A673 (cell line): ENCODE measurements at regions not wholly inside any gene's neighbourhood (a gene's known extent, or its start where the extent isn't known, plus 50 kb on each side); places are given as distances from the start of the nearest gene placed in this dataset.

Source experiments
- BruUV-seq: library from RNA; stranded (reverse); fragments of 400-500 nt; replicated peaks from 2 replicates; lab custom pipeline; 2021; lab: Mats Ljungman, UMichigan
- CTCF ChIA-PET: fragments of 300-600 bp; sonication (Branson Sonifier 250); formaldehyde crosslinking; loops from one replicate; lab custom pipeline; 2022; ENCODE audit warnings: antibody characterized with exemption; lab: Charles Lee
- POLR2A ChIA-PET: fragments of 300-600 bp; sonication (Branson Sonifier 250); formaldehyde crosslinking; loops from one replicate; lab custom pipeline; 2022; ENCODE audit warnings: antibody characterized with exemption; ENCODE audit not compliant: low non-redundant PET; lab: Charles Lee
- DNase-seq: peaks from one replicate; pipeline ENCODE4 v3.0.0-alpha.2; 2015; ENCODE audit warnings: low spot score
- H3K27ac ChIP-seq: fragments of 200-600 bp; sonication (generic); 2 replicates; pipeline ENCODE4 v1.5.1; 2016; ENCODE audit warnings: mixed run types, low read depth, mild to moderate bottlenecking, mixed read lengths, antibody characterized with exemption, low read length; ENCODE audit not compliant: poor library complexity, severe bottlenecking
- H3K27me3 ChIP-seq: fragments of 200-600 bp; sonication (generic); replicated peaks from 2 replicates; pipeline ENCODE4 v1.6.1; 2017; ENCODE audit warnings: mixed run types, low read depth, mild to moderate bottlenecking, mixed read lengths, antibody characterized with exemption, low read length; ENCODE audit not compliant: insufficient read depth, poor library complexity
- H3K36me3 ChIP-seq: fragments of 200-600 bp; sonication (generic); 2 replicates; pipeline ENCODE4 v1.6.1; 2016; ENCODE audit warnings: mixed run types, mild to moderate bottlenecking, mixed read lengths, antibody characterized with exemption, low read length; ENCODE audit not compliant: insufficient read depth, poor library complexity, severe bottlenecking
- H3K4me1 ChIP-seq: fragments of 200-600 bp; sonication (generic); 2 replicates; pipeline ENCODE4 v1.6.1; 2017; ENCODE audit warnings: mixed run types, mild to moderate bottlenecking, mixed read lengths, antibody characterized with exemption, low read length; ENCODE audit not compliant: insufficient read depth, poor library complexity, severe bottlenecking
- H3K4me3 ChIP-seq: fragments of 200-600 bp; sonication (generic); 2 replicates; pipeline ENCODE4 v1.5.1; 2016; ENCODE audit warnings: low read depth, mixed run types, mild to moderate bottlenecking, mixed read lengths, low read length; ENCODE audit not compliant: poor library complexity, severe bottlenecking
- H3K9me3 ChIP-seq: fragments of 200-600 bp; sonication (generic); 2 replicates; pipeline ENCODE4 v1.6.1; 2016; ENCODE audit warnings: mixed run types, low read depth, mild to moderate bottlenecking, mixed read lengths, antibody characterized with exemption, low read length; ENCODE audit not compliant: poor library complexity, severe bottlenecking
- EZH2 ChIP-seq: fragments of 200-600 bp; sonication (generic); IDR thresholded peaks from 2 replicates; pipeline ENCODE4 v1.6.1; 2017; ENCODE audit warnings: borderline replicate concordance, low read depth, mild to moderate bottlenecking, mixed read lengths, antibody characterized with exemption, low read length; ENCODE audit not compliant: poor library complexity, severe bottlenecking
- intact Hi-C: fragments of 100-400 bp; cut with micrococcal nuclease; formaldehyde crosslinking; loops from one replicate; pipeline ENCODE4 v1.10.0; 2022; ENCODE audit not compliant: unreplicated experiment
- TF ChIP-seq, protein P1 (sequence below): fragments of 300-800, 200-600 bp; sonication (generic); conservative IDR thresholded peaks from 2 replicates; pipeline ENCODE4 v1.5.1; 2017; ENCODE audit warnings: low read depth, mild to moderate bottlenecking, antibody characterized with exemption, low read length, moderate library complexity, mixed read lengths

DNA sequence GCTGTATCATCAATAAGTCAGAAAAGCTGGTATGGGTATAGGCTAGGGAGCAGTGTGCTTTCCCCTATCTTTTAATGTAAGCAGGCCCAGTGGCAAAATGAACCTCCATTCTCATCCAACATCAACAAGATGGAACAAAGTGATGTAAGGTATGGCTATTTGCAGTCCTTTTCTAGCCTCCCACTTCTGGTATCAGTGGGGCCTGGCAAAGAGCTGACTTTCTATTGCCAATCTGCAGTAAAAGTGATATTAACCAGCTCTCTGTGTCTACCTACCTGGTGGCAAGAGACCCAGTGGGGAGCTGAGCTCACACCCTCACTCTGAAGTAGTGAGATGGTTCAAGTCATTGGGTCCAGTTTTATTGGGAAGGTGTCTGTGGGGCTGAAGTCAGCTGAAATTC is 1492.6 kb downstream of the CDH11 start:
- no peak for DNase-seq
- no TSS peak for BruUV-seq
- H3K36me3 ChIP-seq, result no peaks in the 10 kb centered on the region
- intact Hi-C loops, result no loop called here
- H3K4me3 ChIP-seq, result no peak overlapping the region
- H3K9me3 ChIP-seq, result no peaks in the 10 kb centered on the region
- TF ChIP-seq EZH2, result no peak
- TF ChIP-seq, protein P1, sequence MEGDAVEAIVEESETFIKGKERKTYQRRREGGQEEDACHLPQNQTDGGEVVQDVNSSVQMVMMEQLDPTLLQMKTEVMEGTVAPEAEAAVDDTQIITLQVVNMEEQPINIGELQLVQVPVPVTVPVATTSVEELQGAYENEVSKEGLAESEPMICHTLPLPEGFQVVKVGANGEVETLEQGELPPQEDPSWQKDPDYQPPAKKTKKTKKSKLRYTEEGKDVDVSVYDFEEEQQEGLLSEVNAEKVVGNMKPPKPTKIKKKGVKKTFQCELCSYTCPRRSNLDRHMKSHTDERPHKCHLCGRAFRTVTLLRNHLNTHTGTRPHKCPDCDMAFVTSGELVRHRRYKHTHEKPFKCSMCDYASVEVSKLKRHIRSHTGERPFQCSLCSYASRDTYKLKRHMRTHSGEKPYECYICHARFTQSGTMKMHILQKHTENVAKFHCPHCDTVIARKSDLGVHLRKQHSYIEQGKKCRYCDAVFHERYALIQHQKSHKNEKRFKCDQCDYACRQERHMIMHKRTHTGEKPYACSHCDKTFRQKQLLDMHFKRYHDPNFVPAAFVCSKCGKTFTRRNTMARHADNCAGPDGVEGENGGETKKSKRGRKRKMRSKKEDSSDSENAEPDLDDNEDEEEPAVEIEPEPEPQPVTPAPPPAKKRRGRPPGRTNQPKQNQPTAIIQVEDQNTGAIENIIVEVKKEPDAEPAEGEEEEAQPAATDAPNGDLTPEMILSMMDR, result no peak
- H3K27me3 ChIP-seq, result no peaks in the 10 kb centered on the region
- ChIA-PET CTCF (no interaction called here), POLR2A (no interaction called here)
- H3K27ac ChIP-seq, result no peak overlapping the region
- H3K4me1 ChIP-seq, result no peaks in the 10 kb centered on the region

DNA sequence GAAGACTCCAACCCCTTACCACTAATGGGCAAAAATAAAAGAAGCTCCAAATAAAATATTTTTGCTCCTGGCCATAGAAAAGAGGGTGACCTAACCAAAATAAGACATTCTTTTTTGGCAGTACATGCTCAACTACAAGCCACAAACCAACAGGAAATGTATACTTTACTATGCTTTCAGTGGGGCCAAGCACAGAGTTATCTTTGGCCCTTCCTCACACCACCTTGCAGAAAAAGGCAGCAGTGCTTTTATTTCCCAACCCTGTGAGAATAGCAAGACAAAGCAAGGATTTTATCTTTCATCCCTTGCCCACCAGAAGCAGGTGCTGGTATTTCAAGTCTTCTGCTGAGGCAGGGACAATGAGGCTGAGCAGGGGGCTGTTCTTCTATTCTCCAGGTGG is 1493.1 kb downstream of the CDH11 start:
- ChIA-PET POLR2A (no interaction called here), CTCF (no interaction called here)
- no TSS peak for BruUV-seq

DNA sequence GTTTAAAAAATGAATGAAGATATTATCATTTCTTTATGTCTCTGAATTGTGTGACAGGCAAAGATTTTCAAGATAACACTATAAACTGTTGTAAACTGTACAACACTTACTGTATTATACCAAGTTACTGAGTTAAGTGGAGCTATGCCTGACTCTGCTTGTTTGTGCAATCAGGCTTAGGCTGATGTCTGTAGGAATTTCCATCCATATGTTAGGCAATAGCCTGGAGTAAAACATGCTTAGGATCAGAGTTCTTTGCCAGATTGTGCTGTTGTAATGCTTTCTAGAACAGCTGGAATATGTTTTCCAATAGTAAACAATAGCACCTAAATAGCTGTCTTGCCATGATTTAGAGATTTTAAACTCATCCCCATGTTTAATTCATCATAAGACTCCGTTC is 1496.7 kb downstream of the CDH11 start:
- Histone ChIP-seq H3K27ac (no peak overlapping the region), H3K4me3 (no peak overlapping the region), H3K4me1 (no peaks in the 10 kb centered on the region), H3K36me3 (no peaks in the 10 kb centered on the region), H3K9me3 (no peaks in the 10 kb centered on the region), H3K27me3 (no peaks in the 10 kb centered on the region)
- BruUV-seq, result no TSS peak
- TF ChIP-seq, protein P1, result no peak
- TF ChIP-seq EZH2, result no peak
- intact Hi-C loops, result no loop called here
- POLR2A ChIA-PET, result no interaction called here
- CTCF ChIA-PET, result no interaction called here
- DNase-seq, result no peak

More for the DNA sequence above, 1493.1 kb downstream of the CDH11 start:
- Histone ChIP-seq H3K36me3 (no peaks in the 10 kb centered on the region), H3K27ac (no peak overlapping the region), H3K4me1 (no peaks in the 10 kb centered on the region), H3K27me3 (no peaks in the 10 kb centered on the region), H3K9me3 (no peaks in the 10 kb centered on the region), H3K4me3 (no peak overlapping the region)
- DNase-seq, result no peak
- intact Hi-C loops, result no loop called here
- TF ChIP-seq EZH2, result no peak
- TF ChIP-seq, protein P1, result no peak
